Fibroblast of pulmonary artery (primary cell): ENCODE measurements at regions not wholly inside any gene's neighbourhood (a gene's known extent, or its start where the extent isn't known, plus 50 kb on each side); places are given as distances from the start of the nearest gene placed in this dataset.

Experiments
- DNase-seq: peaks from one replicate; pipeline ENCODE4 v3.0.0-alpha.2; 2010; ENCODE audit warnings: low read depth
- H3K4me3 ChIP-seq: replicated peaks from 2 replicates; pipeline ENCODE4 v1.5.1; 2011; ENCODE audit warnings: low read depth, mild to moderate bottlenecking, control low read depth, low read length, moderate library complexity
- TF ChIP-seq, protein P1 (sequence below): IDR thresholded peaks from 2 replicates; pipeline ENCODE4 v1.5.1; 2011; ENCODE audit warnings: mild to moderate bottlenecking, control low read depth, low read length, inconsistent platforms; ENCODE audit errors: missing control alignments

DNA sequence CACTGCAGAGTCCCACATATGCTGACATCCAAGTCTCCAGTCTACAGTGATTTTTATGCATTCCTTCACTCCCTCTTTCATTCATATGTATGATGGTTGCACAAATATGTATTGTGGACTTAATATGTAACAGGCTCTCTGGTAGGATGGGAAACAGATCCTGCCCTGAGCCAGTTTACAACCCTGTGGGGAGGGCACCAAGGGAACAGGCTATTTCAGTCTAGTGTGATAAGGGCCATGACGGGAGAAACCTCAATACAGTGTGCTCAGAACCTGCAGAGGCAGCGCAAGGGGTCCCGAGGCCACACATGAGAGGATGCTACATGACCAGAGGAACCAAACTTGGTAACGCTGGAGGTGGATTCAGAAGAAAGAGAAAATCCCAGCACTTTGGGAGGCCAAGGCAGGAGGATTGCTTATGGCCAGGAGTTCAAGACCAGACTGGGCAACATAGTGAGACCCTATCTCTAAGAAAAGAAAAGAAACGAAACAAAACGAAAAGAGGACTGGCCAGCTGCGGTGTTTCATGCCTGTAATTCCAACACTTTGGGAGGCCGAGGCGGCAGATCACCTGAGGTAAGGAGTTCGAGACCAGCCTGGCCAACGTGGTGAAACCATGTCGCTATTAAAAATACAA is 249.8 kb upstream of the JARID2 start:
- H3K4me3 ChIP-seq: no peak overlapping the region
- no peak for DNase-seq
- TF ChIP-seq, protein P1, sequence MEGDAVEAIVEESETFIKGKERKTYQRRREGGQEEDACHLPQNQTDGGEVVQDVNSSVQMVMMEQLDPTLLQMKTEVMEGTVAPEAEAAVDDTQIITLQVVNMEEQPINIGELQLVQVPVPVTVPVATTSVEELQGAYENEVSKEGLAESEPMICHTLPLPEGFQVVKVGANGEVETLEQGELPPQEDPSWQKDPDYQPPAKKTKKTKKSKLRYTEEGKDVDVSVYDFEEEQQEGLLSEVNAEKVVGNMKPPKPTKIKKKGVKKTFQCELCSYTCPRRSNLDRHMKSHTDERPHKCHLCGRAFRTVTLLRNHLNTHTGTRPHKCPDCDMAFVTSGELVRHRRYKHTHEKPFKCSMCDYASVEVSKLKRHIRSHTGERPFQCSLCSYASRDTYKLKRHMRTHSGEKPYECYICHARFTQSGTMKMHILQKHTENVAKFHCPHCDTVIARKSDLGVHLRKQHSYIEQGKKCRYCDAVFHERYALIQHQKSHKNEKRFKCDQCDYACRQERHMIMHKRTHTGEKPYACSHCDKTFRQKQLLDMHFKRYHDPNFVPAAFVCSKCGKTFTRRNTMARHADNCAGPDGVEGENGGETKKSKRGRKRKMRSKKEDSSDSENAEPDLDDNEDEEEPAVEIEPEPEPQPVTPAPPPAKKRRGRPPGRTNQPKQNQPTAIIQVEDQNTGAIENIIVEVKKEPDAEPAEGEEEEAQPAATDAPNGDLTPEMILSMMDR: no peak

DNA sequence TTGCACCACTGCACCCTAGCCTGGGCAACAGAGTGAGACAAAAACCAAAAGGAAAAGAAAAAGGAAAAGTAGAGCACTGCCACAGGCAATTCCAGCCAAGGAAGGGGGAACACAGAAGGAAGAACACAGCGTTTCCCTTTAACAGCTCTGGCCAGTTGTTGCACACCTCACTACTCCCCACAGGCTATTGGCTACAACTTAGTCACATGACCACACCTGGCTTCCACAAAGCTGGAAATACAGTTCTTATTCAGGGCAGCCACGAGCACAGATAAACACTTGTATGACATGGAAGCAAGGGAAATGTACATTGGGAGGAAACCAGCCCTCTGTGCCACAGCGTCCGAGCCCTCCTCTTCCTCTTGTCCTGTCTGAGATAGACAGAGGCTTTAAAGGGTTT is 249.0 kb upstream of the JARID2 start:
- DNase-seq: no peak
- TF ChIP-seq, protein P1: no peak

DNA sequence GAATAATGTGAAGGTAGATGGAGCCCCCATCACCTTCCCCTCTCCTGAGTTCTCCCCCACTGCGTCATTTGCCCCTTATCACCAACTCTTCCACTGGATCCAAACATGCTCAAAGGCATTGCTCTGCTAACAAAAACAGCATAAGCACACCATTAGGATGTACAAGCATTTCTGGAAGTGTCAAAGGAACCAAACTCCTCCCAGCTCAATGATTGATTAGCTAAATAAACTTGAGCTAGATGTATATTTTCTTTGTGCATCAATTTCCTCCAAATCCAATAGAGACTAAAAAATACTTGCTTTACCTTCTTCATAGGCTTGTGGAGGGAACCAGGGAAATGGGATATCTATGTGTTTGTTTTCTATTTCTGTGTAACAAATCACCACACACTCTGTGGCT is 248.4 kb upstream of the JARID2 start:
- no peak overlapping the region for H3K4me3 ChIP-seq
- TF ChIP-seq, protein P1: no peak
- DNase-seq: no peak

More for the DNA sequence above, 249.0 kb upstream of the JARID2 start:
- no peak overlapping the region for H3K4me3 ChIP-seq

DNA sequence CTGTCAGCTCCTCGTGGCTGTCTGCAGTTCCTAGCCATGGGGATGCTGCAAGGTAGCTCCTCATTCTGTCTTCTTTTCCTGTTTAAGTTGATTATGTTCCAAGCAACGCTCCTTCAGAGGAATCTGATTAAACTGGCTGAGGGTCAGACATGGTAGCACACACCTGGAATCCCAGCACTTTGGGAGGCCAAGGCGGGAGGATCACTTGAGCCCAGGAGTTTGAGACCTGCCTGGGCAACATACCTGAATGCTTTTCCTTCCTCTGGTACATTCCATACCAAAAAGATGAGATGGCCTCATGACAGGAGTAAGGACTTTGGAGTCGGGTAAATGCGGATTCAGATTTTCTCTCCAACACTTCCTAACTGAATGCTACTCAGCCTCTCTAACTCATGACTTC is 246.8 kb upstream of the JARID2 start:
- no peak for DNase-seq
- no peak overlapping the region for H3K4me3 ChIP-seq
- TF ChIP-seq, protein P1: no peak

DNA sequence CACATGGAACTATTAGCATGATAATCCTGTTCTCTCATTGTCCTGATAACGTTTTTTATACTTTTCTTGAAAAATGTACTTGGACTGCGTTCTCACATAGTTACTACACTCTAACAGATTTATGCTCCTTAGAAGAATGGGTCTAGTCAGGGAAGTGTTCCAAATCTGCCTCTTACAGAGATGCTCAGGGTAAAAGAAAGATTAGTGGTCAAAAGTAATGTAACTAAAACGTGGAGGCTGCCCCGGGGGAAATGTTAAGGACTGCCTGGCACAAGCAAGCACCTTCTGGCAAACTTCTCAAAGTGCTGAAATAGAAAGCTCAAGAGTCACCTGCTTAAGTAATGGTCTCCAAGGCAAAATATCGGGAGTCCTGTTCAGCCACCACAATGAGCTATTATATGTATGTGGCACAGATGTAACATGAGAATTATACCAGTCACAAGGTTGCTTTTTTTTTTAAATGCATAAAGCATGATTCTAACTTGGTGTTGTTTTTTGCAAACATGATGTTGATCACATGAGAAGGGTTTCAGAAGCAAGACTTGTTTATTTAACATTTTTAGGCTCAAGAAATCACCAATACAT is 244.5 kb upstream of the JARID2 start:
- TF ChIP-seq, protein P1: no peak
- no peak for DNase-seq
- H3K4me3 ChIP-seq: no peak overlapping the region

DNA sequence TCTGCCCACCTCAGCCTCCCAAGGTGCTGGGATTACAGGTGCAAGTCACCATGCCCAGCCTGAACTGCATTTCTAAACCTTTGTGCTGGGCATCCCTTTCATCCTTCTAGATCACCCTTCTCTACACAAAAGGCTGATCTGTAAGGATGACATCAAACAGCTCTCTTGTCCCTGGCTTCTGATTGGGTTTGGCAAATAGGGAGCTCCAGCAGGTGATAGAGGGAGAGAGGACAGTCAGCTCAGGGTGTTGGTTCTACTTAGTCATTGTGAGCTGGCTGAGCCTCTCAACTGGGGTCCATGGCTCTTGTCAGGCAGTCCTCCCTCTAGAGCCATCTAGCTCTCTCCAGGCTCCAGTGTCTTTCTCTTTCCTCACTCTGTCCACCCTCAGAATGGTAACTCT is 237.6 kb upstream of the JARID2 start:
- no peak overlapping the region for H3K4me3 ChIP-seq
- DNase-seq: no peak
- TF ChIP-seq, protein P1: no peak

DNA sequence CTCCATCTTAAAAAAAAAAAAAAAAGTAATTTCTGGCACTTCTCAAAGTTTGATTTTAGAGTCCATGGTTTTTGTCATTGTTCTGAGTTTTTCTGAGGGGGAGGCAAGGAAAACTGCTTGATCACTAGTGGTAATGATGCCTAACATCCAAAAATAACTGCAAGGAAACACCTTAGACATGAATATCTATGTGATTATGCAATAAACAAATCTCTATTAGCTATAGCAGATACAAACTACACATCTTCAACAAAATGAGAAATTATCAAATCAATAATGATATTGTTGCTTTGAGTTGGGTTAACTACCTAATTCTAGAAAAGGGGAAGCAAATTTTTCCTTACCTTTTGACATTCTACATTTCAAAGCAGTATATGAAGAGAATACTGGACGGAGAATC is 230.9 kb upstream of the JARID2 start:
- no peak for DNase-seq
- H3K4me3 ChIP-seq: no peak overlapping the region
- TF ChIP-seq, protein P1: no peak
